ENCODE measurements at regions not wholly inside any gene's neighbourhood (a gene's known extent, or its start where the extent isn't known, plus 50 kb on each side); places are given as distances from the start of the nearest gene placed in this dataset.

DNA sequence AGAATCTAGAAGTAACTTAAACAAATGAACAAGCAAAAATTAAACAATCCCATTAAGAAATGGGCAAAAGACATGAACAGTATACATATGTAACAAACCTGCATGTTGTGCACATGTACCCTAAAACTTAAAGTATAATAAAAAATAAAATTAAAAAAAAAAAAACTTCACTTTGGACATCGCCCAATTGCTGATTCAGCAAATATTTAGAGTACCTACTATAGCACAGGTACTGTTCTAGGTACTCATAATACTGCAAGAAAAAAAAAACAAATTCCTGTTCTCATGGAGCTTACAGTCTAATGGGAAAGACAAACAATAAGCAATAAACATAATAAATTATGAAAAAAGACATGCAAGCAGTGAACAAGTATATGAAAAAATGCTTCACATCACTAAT is 501.5 kb upstream of the HS3ST5 start:
- Mint-ChIP-seq H3K4me1 (no peaks in the 10 kb centered on the region), H3K9me3 (peaks cover 9% of the 10 kb centered on the region; the same call in 2 of the 3 replicates), H3K4me3 (no peak overlapping the region), H3K27ac (no peak overlapping the region), H3K27me3 (ENCODE audit: insufficient read depth, low read depth, poor library complexity) (no peaks in the 10 kb centered on the region), H3K36me3 (ENCODE audit: low read depth) (0 out of 3 replicates have a peak, but pooled peaks cover 3% of the 10 kb centered on the region)
- Histone ChIP-seq H3K27me3 (ENCODE audit: insufficient read depth) (no peaks in the 10 kb centered on the region), H4K20me1 (replicated peaks; ENCODE audit: insufficient read depth) (no peaks in the 10 kb centered on the region), H3K9me2 (ENCODE audit: insufficient read depth) (no peaks in the 10 kb centered on the region), H3K4me3 (no peak overlapping the region), H3F3A (replicated peaks; ENCODE audit: low read depth) (no peaks in the 10 kb centered on the region), H2AFZ (no peak overlapping the region), H3K79me2 (replicated peaks; ENCODE audit: insufficient read depth) (no peaks in the 10 kb centered on the region), H3K36me3 (ENCODE audit: insufficient read depth) (no peaks in the 10 kb centered on the region), H3K4me1 (ENCODE audit: insufficient read depth) (no peaks in the 10 kb centered on the region), H3K27ac (ENCODE audit: low read depth) (no peak overlapping the region), H3K4me2 (no peak overlapping the region)
- ATAC-seq: no peak
- TF ChIP-seq, protein P1, sequence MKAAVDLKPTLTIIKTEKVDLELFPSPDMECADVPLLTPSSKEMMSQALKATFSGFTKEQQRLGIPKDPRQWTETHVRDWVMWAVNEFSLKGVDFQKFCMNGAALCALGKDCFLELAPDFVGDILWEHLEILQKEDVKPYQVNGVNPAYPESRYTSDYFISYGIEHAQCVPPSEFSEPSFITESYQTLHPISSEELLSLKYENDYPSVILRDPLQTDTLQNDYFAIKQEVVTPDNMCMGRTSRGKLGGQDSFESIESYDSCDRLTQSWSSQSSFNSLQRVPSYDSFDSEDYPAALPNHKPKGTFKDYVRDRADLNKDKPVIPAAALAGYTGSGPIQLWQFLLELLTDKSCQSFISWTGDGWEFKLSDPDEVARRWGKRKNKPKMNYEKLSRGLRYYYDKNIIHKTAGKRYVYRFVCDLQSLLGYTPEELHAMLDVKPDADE (IDR thresholded peaks at IDR 0.05): no peak
- TF ChIP-seq JUNB (IDR thresholded peaks at IDR 0.05; ENCODE audit: unreplicated experiment) (no peak), ZNF462 (CRISPR knock-in tag; IDR thresholded peaks at IDR 0.05) (no peak), EZH2 (IDR thresholded peaks at IDR 0.05; ENCODE audit: low read depth, unreplicated experiment) (no peak), ZNF114 (CRISPR knock-in tag; IDR thresholded peaks at IDR 0.05) (no peak), REST (IDR thresholded peaks at IDR 0.05; ENCODE audit: unreplicated experiment) (no peak), ZNF331 (CRISPR knock-in tag; IDR thresholded peaks at IDR 0.05; ENCODE audit: low read depth) (no peak), STAT1 (IDR thresholded peaks at IDR 0.05; ENCODE audit: unreplicated experiment) (no peak), POLR2AphosphoS5 (IDR thresholded peaks at IDR 0.05; ENCODE audit: low read depth) (no peak), NANOG (IDR thresholded peaks at IDR 0.05; ENCODE audit: borderline replicate concordance) (no peak), CREB1 (CRISPR knock-in tag; IDR thresholded peaks at IDR 0.05; ENCODE audit: low read depth) (no peak), EZH2phosphoT487 (IDR thresholded peaks at IDR 0.05; ENCODE audit: unreplicated experiment) (no peak)
- TF ChIP-seq, protein P2, sequence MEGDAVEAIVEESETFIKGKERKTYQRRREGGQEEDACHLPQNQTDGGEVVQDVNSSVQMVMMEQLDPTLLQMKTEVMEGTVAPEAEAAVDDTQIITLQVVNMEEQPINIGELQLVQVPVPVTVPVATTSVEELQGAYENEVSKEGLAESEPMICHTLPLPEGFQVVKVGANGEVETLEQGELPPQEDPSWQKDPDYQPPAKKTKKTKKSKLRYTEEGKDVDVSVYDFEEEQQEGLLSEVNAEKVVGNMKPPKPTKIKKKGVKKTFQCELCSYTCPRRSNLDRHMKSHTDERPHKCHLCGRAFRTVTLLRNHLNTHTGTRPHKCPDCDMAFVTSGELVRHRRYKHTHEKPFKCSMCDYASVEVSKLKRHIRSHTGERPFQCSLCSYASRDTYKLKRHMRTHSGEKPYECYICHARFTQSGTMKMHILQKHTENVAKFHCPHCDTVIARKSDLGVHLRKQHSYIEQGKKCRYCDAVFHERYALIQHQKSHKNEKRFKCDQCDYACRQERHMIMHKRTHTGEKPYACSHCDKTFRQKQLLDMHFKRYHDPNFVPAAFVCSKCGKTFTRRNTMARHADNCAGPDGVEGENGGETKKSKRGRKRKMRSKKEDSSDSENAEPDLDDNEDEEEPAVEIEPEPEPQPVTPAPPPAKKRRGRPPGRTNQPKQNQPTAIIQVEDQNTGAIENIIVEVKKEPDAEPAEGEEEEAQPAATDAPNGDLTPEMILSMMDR (conservative IDR thresholded peaks at IDR 0.05; ENCODE audit: low read depth in 2 of 2): no peak
- DNase-seq (ENCODE audit: low spot score): no peak

Measured in GM23338 (cell line).